Uterus (tissue), 3 donors: ENCODE measurements at regions not wholly inside any gene's neighbourhood (a gene's known extent, or its start where the extent isn't known, plus 50 kb on each side); places are given as distances from the start of the nearest gene placed in this dataset.

Experiments
- DNase-seq, 2 donors: peaks; one replicate each; pipeline ENCODE4 v3.0.0-alpha.2; 2019 to 2020
- H3K27ac ChIP-seq, 2 donors: fragments of 200-600 bp; sonication (generic); 1 replicate in 1 of 2; 2 replicates in 1 of 2; pipeline ENCODE4 v1.5.1; 2016 to 2018
- H3K27me3 ChIP-seq, 2 donors: fragments of 200-600 bp; sonication (generic); one replicate each; pipeline ENCODE4 v1.5.1; 2018 to 2019; ENCODE audit warnings: control low read depth in 1 of 2
- H3K36me3 ChIP-seq, 2 donors: fragments of 200-600 bp; sonication (generic); one replicate each; pipeline ENCODE4 v1.5.1; 2019; ENCODE audit warnings: control low read depth in 1 of 2
- H3K4me1 ChIP-seq, 2 donors: fragments of 200-600 bp; sonication (generic); one replicate each; pipeline ENCODE4 v1.5.1; 2018 to 2019; ENCODE audit warnings: control low read depth in 1 of 2
- H3K4me3 ChIP-seq, 2 donors: fragments of 200-600 bp; sonication (generic); 1 replicate in 1 of 2; 2 replicates in 1 of 2; pipeline ENCODE4 v1.5.1; 2018 to 2019; ENCODE audit warnings: mild to moderate bottlenecking in 1 of 2
- H3K9me3 ChIP-seq, 2 donors: fragments of 200-600 bp; sonication (generic); one replicate each; pipeline ENCODE4 v1.5.1; 2019; ENCODE audit warnings: control low read depth in 1 of 2
- CTCF ChIP-seq, 4 experiments: fragments of 200-600 bp in 2 of 4; fragments of 450-650 bp in 2 of 4; sonication (generic) in 2 of 4; IDR thresholded peaks; one replicate each; pipeline ENCODE4 v1.5.1; 2016 to 2019; ENCODE audit warnings: antibody characterized with exemption in 4 of 4, mild to moderate bottlenecking in 2 of 4, moderate library complexity in 1 of 4
- POLR2A ChIP-seq, 2 donors: fragments of 450-650 bp; IDR thresholded peaks; one replicate each; pipeline ENCODE4 v1.6.1; 2016; ENCODE audit warnings: antibody characterized with exemption in 2 of 2, mild to moderate bottlenecking in 1 of 2, moderate library complexity in 1 of 2
- intact Hi-C: fragments of 100-400 bp; cut with DNase I; formaldehyde crosslinking; loops from one replicate; pipeline ENCODE4 v1.15.1; 2023; ENCODE audit warnings: low total_unique reads
- donor health status: DM: yes; HTN: yes; CAD: no.

GRCh38 chr10:10605551-10606081 is 412.1 kb upstream of the CELF2 start:
- Histone ChIP-seq H3K36me3 (no peaks in the 10 kb centered on the region), H3K4me1 (peaks cover 0 to 10% of the 10 kb centered on the region in 2 donors), H3K4me3 (no peak overlapping the region), H3K27ac (peak overlapping the region; percentile 85 to 88), H3K27me3 (no peaks in the 10 kb centered on the region), H3K9me3 (no peaks in the 10 kb centered on the region)
- intact Hi-C loops: no loop called here
- TF ChIP-seq POLR2A (IDR thresholded peaks at IDR 0.05) (no peak), CTCF (IDR thresholded peaks at IDR 0.05) (no peak)
- peak; percentile 40 to 76 for DNase-seq

GRCh38 chr10:10609379-10609955 is 408.2 kb upstream of the CELF2 start:
- TF ChIP-seq POLR2A (IDR thresholded peaks at IDR 0.05): no peak
- no peak for TF ChIP-seq CTCF (IDR thresholded peaks at IDR 0.05)
- Histone ChIP-seq H3K27me3 (no peaks in the 10 kb centered on the region), H3K4me1 (peaks cover 0 to 10% of the 10 kb centered on the region in 2 donors), H3K36me3 (no peaks in the 10 kb centered on the region), H3K4me3 (no peak overlapping the region), H3K27ac (no peak overlapping the region), H3K9me3 (no peaks in the 10 kb centered on the region)
- DNase-seq: no peak
- intact Hi-C loops: no loop called here

- Histone ChIP-seq H3K4me3 (no peak overlapping the region), H3K36me3 (no peaks in the 10 kb centered on the region), H3K27me3 (no peaks in the 10 kb centered on the region), H3K4me1 (peaks cover 0 to 8% of the 10 kb centered on the region in 2 donors), H3K9me3 (no peaks in the 10 kb centered on the region), H3K27ac (no peak overlapping the region)
- intact Hi-C loops: no loop called here
- TF ChIP-seq POLR2A (IDR thresholded peaks at IDR 0.05) (no peak), CTCF (IDR thresholded peaks at IDR 0.05) (no peak)
- no peak for DNase-seq
Measured at GRCh38 chr10:10610171-10610570, 407.5 kb upstream of the CELF2 start.

- no peak for DNase-seq
- Histone ChIP-seq H3K4me1 (peaks cover 0 to 4% of the 10 kb centered on the region in 2 donors), H3K27me3 (no peaks in the 10 kb centered on the region), H3K36me3 (no peaks in the 10 kb centered on the region), H3K4me3 (no peak overlapping the region), H3K27ac (peak overlapping the region; percentile 81 to 86), H3K9me3 (no peaks in the 10 kb centered on the region)
- intact Hi-C loops: no loop called here
- TF ChIP-seq CTCF (IDR thresholded peaks at IDR 0.05) (no peak), POLR2A (IDR thresholded peaks at IDR 0.05) (no peak)
Measured at GRCh38 chr10:10612151-10612550, 405.5 kb upstream of the CELF2 start.

- peak; percentile 43 to 72 for DNase-seq
- Histone ChIP-seq H3K4me1 (no peaks in the 10 kb centered on the region), H3K27me3 (no peaks in the 10 kb centered on the region), H3K9me3 (no peaks in the 10 kb centered on the region), H3K4me3 (no peak overlapping the region), H3K27ac (peak overlapping the region; percentile 81 to 86), H3K36me3 (no peaks in the 10 kb centered on the region)
- intact Hi-C loops: no loop called here
- no peak for TF ChIP-seq CTCF (IDR thresholded peaks at IDR 0.05)
- no peak for TF ChIP-seq POLR2A (IDR thresholded peaks at IDR 0.05)
Measured at GRCh38 chr10:10613656-10614244, 403.9 kb upstream of the CELF2 start.
